COR-L47 (cell line): ENCODE measurements at regions not wholly inside any gene's neighbourhood (a gene's known extent, or its start where the extent isn't known, plus 50 kb on each side); places are given as distances from the start of the nearest gene placed in this dataset.
"Not testable (repeated sequence)": the region's sequence is repeated elsewhere in the genome, so short reads cannot be mapped to it uniquely, and the experiment has no call there.

Experiments
- DNase-seq: peaks from one replicate; lab custom pipeline; 2025; lab: John Stamatoyannopoulos, UW

DNA sequence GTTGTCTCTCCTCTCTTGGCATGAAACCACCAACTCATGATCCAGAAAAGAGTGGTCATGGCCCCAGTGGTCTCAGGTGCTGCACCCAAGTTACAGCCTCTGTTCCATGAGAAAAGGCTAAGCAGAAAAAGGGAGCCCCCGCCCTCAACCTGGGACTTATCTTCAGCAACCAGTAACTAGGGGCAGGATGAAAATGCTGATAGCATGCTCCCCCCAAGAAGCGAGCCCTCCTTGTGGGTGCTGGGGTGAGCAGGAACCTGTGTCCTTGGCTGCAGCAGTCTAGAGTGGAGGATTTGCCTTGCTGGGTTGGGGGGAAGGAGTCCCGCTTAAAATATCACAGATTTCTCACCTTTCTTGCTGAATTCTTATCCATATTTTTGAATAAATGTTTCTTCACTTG is 490.0 kb downstream of the SUCLG1 start:
- no peak for DNase-seq

DNA sequence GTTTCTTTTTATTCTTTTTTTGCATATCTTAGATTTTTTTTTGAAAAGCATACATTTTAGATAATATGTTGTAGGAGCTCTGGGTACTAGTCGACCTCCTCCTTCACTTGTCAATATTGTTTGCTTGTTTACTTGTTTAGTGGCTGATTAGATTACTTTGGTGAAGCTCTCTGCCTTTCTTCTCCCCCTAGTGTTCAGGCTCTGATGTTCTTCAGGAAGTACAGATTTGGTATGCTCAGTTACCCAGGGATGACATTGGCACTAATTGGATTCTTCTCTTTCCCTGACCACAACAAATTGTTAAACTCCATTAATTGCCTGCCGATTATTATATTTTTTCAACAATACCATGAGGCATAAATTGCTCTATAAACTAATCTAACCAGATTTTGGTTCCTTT is 491.2 kb downstream of the SUCLG1 start:
- DNase-seq = no peak

DNA sequence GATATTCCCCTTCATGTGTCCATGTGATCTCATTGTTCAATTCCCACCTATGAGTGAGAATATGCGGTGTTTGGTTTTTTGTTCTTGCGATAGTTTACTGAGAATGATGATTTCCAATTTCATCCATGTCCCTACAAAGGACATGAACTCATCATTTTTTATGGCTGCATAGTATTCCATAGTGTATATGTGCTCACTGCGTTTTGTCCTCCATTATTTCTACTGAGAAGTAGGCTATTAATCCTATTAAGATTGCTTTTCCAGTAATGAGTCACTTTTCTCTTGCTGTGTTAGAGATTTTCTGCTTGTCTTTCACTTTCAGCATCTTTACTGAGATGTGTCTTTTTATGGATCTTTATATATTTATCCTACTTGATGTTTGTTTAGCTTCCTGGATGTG is 492.1 kb downstream of the SUCLG1 start:
- DNase-seq = not testable (repeated sequence)

DNA sequence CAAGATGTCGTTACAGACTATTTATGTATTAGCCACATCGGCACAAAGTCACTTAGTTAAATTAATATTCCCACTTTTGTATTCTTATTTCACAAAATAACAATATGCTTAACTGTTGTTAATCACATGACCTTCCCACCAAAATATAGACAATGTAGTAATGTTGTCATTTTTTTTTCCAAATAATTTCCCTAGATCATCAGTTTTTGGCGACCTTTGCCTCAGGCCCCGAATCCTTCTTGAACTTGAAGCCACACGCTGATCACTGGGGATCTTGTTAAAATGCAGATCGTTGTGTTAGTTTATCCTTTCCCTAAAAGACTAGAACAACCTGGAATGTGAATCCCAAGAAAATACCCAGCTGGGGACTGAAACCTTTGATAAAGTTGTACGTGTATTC is 497.6 kb downstream of the SUCLG1 start:
- no peak for DNase-seq

DNA sequence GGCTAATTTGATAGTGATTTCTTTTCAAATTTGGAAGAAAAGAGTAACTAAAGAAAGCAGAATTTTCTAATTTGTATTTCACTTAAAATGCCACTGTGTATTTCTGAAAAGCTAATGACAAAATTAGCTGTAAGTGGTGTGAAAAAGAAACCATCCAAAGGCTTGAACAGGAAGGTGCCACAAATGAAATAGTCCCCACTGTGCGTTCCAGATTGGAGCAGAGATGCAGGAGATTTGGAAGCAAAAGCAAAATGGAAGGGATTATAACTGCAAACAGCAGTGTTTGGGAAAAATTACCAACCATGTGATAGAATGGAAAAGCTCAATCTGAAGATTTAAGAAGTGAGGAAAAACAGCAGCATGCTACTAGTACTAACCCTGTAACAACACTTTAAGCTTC is 498.7 kb downstream of the SUCLG1 start:
- no peak for DNase-seq

DNA sequence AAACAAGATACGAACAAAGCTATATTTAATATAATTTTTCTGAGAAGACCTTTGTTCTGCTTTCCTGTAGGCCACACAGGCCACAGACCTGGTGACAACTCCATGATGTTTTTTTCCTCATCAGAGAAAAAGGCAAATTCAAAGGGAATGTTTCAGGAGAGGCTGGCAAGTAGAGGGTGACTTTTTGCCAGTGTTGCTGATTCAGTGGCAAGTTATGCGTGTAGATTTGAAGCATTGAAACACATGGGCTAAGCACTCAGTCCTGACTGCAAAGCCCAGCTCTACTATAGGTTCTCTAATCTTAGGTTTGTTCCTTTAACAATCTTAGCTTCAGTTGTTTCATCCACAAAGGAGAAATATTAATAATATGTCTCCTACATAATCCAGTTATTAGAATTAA is 499.8 kb downstream of the SUCLG1 start:
- DNase-seq = no peak

DNA sequence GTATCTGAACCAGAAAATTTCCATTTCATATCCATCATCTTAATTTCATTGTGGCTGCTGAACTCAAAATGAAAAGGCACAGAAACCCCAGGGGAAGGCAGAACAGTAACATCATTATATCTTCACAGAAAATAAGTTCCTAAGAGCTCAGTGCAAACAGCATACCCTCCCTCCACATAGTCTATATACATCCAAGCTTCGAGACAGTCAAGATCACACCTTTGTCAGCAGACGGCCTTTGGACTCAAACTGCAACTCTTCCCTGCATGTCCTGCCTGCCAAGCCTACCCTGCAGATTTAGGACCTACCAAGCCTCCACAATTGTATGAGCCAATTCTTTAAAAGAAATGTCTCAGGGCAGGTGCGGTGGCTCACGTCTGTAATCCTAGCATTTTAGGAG is 502.1 kb downstream of the SUCLG1 start:
- no peak for DNase-seq

DNA sequence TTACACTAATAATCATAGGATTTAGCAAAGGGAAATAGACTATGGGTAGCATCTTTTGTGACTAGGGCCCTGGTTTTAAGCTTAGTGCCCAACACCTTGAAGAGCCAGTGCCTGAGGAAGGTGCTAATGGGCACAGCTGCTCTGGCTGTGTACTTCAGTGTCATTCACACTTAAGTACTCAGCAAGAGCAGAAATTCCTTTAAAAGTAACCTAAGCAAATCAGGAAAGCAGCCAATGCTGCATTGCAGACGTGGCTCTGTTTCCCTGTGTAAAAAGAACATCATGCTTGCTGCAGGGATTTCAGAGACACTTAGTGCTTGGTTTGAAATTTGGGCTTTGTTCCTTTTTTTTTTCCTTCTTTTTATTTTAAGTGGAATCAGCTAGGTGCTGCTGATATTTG is 505.4 kb downstream of the SUCLG1 start:
- no peak for DNase-seq

DNA sequence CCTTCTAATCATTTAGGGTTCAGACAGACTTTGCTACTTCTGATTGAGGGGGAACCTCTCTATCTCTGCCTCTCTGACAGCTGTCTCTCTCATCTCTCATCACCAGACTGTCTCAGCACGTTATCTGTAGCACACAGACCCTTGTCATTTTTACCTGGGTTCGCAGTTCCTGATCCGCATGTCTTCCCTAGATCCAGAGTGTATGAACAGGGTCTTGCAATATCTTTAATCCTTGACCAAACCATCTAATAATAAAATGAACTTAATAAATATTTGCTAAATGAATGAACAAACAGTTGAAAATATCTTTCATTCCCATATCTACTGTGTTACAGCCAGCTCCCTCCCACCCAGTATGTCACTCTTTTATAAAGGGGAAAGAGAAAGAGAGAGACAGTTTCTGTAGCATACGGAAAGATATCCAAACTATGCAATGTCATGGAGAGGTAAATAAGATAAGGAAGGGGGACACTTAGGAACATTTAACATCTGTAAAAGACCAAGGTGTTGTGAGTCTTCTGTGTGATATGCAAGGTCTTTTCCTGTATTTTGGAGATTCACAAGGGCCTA is 507.6 kb downstream of the SUCLG1 start:
- no peak for DNase-seq

DNA sequence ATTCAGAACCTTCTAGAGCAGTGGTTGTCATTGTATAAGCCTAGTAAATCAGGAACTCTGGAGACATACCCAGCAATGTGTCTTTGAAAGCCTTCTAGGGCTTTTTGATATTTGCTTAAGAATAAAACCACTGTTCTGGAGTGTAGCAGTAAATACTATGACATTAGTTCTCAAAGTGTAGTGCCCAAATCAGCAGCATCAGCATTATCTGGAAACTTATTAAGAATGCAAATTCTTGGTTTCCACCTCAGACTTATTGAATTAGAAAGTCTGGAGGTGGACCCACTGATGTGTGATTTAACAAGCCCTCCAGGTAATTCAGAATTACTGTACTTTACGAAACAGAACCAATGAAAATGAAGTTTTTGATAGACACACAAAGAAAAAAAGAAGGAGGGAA is 509.7 kb downstream of the SUCLG1 start:
- no peak for DNase-seq

DNA sequence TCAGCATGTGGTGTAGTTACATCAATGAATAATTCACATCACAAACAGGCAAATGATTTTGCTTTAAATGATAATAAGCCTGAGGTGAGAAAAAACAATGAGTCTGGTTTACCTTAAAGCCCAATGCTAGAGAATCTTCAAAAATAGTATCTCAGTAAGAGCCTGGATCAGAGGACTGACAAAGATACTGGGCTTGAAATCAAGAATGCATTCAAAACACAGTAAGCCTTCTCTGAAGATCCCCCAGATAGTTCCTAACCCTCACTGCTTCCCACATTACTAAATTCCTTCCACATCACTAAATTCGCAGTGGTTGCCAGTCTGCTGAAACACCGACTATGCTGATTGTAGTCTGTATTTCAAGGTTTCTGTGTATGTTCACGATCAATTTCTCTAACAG is 514.9 kb downstream of the SUCLG1 start:
- no peak for DNase-seq

DNA sequence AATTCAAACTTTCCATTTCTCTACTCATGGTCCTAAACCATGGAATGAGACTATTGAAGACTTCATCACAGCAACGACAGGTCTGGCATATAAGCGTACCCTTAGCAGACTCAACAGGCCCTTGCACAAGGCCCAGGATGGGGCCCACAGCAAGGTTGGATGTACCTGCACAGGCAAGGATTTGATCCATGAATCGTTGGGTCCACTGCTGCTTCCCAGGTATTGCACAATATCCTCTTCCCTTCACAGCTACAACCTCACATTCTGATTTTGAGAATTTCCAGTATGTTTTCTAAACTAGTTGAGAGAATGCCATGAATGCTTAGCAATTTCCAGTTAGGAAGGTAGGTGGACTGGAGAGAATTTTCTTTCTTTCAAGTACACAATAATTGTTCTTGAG is 515.8 kb downstream of the SUCLG1 start:
- DNase-seq = no peak

DNA sequence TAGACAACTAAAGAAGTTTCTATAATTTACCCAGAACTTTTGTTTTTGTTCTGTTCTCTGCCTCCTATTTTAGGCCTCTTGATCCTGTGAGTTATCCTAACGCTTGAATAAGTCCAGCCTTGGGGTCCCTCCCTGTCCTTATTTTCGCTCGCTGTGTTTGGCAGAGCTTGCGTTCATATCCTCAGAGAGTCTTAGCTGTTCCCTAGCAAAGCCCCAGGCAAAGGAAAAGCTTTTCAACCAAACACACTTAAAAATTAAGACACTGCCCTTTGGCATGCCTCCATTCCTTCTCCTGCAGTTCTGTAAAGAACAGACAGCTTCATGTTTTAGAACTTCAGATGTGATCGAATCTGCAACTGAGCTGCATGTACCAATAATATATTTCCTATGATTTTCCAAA is 517.2 kb downstream of the SUCLG1 start:
- no peak for DNase-seq

DNA sequence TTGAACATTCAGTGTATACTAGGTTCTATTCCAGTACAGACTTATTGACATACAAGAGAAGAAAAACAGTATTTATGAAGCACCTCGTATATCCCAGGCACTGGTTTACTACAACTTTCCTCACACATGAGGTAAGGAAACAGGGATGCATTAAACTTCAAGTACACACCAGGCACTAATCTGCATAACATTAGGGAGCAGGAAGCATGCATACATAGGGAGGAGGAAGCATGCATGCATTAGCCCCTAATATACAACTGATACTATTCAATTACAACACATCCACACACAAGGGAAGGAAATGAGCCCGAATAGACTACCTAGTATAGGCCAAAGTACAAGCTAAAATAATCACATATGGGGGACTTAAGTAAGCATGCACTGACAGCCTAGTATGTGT is 525.3 kb downstream of the SUCLG1 start:
- no peak for DNase-seq

DNA sequence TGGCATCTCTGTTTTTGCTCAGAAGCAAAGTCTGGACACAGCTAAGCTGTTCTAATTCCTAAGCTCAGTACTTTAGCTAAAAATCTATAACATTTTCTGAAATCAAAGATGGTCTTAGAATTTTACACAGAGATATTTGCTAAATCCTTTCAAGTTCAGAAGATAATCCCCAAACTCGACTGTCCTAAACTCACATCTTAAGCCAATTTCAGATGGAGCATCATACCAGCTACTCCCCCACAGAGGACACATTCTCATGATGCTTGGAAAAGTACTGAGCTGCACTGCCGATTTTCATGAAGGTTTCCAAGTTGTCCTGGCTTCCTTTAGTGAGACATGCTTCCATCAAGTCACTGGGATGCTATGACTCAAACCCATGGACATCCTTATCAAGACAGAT is 535.5 kb downstream of the SUCLG1 start:
- DNase-seq = no peak

DNA sequence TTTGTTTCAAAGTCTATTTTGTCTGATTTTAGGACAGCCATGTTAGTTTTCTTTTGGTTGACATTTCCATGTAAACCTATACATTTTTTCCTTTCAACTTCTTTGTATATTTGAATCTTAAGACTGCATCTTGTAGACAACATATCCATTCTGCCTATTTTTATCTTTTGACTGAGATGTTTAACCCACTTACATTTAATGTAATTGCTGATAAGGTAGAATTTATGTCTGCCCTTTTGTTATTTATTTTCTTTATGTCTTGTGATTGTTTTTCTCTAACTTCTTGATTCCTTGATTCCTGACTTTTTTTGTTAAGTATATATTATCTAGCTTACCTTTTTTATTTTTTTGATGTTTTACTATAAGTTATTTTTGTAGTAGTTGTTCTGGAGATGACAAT is 542.5 kb downstream of the SUCLG1 start:
- DNase-seq = no peak

DNA sequence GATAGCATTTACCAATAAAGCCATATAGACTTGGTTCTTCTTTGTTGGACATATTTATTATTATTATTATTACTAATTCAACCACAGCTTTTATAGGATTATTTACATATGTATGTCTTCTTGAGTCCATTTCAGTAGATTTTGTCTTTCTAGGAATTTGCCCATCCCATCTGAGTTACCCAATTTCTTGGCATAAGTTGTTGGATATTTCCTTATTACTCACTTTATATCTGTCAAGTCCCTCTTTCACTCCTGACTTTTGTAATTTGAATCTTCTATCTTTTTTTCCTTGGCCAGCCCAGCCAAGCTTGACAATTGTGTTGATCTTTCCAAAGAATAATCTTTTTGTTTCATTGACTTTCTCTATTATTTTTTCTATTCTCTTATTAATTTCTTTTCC is 543.7 kb downstream of the SUCLG1 start:
- no peak for DNase-seq

DNA sequence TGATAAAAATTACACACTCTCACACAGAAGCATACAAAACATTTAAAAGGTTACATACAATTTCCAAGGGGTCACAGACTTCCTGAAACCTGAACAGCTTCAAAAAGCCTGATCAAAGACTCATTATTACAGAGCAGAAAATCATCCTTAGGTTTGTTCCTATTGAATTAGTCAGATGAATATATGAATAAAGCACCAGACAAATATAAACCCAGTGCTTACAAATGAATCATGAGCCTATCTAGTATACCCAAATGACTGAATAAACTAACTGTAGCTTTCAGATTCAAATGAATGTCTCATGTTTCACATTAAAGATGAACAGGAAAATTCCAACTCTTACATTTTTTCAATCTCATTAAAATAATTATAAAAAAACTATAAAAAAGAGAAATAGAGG is 550.3 kb downstream of the SUCLG1 start:
- DNase-seq = no peak

DNA sequence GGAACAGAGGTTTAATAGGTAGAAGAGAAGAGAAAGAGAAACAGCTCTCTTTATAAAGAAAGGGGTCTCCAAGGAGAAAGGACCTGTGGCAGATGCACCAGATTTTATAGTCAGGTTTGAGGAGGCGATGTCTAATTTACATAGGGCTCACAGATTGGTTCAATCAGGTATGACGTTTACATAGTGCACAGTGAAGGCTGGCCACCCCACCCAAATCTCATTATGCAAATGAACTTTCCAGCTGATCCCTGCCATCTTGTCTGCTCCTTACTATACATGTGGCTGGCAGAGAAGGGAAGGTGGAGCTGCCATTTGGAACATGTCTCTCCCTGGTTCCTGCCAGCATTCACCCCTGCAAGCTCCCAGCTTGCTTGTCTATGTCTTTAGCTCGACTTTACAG is 557.8 kb downstream of the SUCLG1 start:
- no peak for DNase-seq

DNA sequence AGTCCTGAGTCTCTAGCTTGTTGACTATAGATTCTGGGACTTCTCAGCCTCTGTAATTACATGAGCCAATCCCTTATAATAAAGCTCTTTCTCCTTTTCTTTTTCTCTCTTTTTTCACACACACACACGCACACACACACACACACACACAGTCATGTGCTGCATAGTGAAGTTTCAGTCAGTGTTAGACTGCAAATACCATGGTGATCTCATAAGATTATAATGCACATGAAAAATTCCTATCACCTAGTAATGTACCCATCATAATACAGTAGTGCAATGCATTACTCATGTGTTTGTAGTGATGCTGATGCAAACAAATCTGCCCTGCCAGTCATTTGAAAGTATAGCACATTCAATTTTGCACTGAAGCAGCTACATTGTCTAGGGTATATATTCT is 558.2 kb downstream of the SUCLG1 start:
- no peak for DNase-seq

DNA sequence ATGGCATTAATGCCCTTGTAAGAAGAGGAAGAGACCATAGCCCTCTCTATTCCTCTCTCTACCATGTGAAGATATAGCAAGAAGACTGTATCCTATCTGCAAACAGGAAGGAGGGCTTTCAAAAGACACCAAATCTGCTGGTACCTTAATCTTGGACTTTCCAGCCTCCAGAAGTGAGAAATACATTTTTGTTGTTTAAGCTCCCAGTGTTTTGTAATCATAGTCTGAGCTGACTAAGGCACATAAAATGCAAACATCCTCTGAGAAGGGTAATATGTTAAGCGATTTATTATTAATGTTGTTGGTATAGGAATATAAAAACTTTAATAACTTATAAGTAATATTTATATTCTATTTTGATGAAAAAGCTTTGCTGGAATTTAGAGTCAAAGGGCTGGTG is 559.8 kb downstream of the SUCLG1 start:
- no peak for DNase-seq

DNA sequence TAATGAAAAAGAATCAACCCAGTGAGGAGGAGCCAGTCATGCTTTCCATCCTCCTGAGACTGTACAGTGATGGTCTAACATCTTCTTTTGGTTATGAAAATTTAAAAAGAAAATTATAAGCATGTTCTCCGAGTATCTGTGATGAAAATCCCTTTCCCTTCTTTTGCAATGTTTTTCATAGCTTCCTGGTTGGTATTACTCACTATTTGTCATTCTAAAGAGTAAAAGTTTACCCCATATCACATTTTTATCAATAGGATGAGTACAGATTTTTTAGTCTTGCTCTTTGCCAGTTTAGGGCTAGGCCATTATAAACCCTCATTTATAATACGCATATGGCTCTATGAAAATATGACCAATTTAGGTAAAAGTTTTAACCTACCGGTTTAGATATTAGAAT is 564.1 kb downstream of the SUCLG1 start:
- no peak for DNase-seq

DNA sequence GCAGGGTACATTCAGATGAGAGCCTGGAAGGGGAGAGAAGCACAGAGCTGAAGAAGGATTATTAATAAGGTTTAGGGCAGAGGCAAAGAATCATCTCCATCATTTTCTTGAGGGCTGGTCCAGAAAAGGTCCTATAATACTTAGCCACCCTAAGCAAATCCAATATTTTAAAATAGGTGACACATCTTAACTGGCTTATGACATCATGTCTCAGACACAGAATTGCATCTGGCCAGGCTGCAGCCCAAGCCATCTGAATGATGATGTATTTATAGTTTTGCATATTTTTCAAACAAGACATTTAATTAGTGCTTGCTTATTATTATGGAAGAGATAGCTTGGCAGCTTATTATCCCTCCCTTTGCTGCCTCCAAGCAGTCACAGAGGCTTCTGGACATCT is 571.3 kb downstream of the SUCLG1 start:
- DNase-seq = no peak

DNA sequence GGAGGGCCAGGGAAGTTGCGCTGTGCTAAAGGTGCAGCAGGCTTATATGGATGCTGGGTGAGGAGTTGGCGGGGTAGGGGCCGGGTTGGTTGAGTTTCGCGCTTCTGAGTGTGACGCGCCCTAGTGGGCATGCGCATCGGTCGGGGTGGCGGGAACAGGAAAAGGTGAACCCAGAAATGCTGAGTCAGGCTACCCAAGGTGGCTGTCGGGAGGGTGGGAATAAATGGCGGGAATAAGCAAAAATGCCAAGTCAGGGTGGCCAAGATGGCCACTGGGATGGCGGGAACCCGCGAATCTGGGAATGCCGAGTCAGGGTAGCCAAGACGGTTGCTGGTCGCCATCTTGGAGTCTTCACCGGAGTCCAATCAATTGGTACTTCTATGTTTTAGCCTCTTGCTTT is 580.0 kb downstream of the SUCLG1 start:
- DNase-seq = no peak

DNA sequence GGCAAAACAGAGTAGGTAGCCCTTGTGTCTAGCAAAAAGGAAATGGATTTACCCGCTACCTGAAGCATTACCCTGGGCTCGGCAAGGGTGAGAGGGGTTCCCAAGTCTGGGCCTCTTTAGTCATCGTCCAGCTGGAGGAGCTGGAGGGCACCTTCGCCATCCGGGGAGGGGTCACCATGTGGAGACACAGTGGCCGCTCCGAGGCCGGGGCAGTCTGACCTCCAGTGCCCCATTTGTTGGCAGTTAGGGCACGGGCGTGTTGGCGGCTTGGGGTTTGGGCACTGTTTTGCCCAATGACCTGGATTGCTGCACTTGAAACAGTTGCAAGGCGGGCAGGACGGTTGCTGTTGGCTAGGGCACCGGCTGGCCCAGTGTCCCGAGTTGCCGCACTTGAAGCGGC is 581.8 kb downstream of the SUCLG1 start:
- not testable (repeated sequence) for DNase-seq
